ENCODE measurements at regions not wholly inside any gene's neighbourhood (a gene's known extent, or its start where the extent isn't known, plus 50 kb on each side); places are given as distances from the start of the nearest gene placed in this dataset.

- POLR2A ChIA-PET: no interaction called here
- CTCF ChIA-PET: no interaction called here
- Histone ChIP-seq H3K9me3 (ENCODE audit: control extremely low read depth in 1 of 3, control insufficient read depth in 2 of 3, insufficient read depth in 1 of 3, low read length in 2 of 3) (peaks cover 0 to 3% (median 0%) of the 10 kb centered on the region in 3 donors), H4K20me1 (ENCODE audit: control insufficient read depth, insufficient read depth, low read length, poor library complexity, severe bottlenecking) (no peaks in the 10 kb centered on the region), H3K4me3 (ENCODE audit: control extremely low read depth in 1 of 5, extremely low read depth in 1 of 5, insufficient read depth in 1 of 5, low read depth in 2 of 5, low read length in 4 of 5) (no peak overlapping the region), H2AFZ (ENCODE audit: insufficient read depth, low read depth, low read length, poor library complexity, severe bottlenecking) (no peak overlapping the region), H3K9ac (ENCODE audit: low read length) (no peak overlapping the region), H3K36me3 (replicated peaks in 1 of 2; ENCODE audit: control extremely low read depth in 1 of 2, control insufficient read depth in 1 of 2, extremely low read depth in 1 of 2, insufficient read depth in 2 of 2, low read length in 1 of 2) (no peaks in the 10 kb centered on the region), H3K79me2 (ENCODE audit: control insufficient read depth, insufficient read depth, low read length) (no peaks in the 10 kb centered on the region), H3K4me1 (ENCODE audit: control insufficient read depth in 2 of 2, insufficient read depth in 2 of 2, low read length in 2 of 2) (no peaks in the 10 kb centered on the region), H3K4me2 (replicated peaks; ENCODE audit: low read depth, low read length, poor library complexity, severe bottlenecking) (no peak overlapping the region), H3K27me3 (replicated peaks in 1 of 4; ENCODE audit: control extremely low read depth in 1 of 4, control insufficient read depth in 3 of 4, insufficient read depth in 4 of 4, low read length in 3 of 4) (no peaks in the 10 kb centered on the region), H3K27ac (ENCODE audit: low read length in 2 of 2) (no peak overlapping the region)
- TF ChIP-seq CTCF (IDR thresholded peaks at IDR 0.05): no peak
- no peak for TF ChIP-seq EZH2 (IDR thresholded peaks at IDR 0.05; ENCODE audit: borderline replicate concordance, insufficient read depth, low read depth, low read length, poor library complexity, severe bottlenecking)
- no CpG with 5 or more reads among the region's 5 CpGs for WGBS (ENCODE audit: insufficient coverage)
- no peak for DNase-seq
- Mint-ChIP-seq H3K4me1 (no peaks in the 10 kb centered on the region), H3K27me3 (no peaks in the 10 kb centered on the region), H3K27ac (no peak overlapping the region), H3K9me3 (ENCODE audit: insufficient read depth) (no peaks in the 10 kb centered on the region), H3K4me3 (no peak overlapping the region)
- ATAC-seq (ENCODE audit: low read depth): no peak
- intact Hi-C loops (cut with micrococcal nuclease): no loop called here
These were observed 660.9 kb upstream of the LMO3 start for GRCh38 chr12:17266856-17267255.

DNA sequence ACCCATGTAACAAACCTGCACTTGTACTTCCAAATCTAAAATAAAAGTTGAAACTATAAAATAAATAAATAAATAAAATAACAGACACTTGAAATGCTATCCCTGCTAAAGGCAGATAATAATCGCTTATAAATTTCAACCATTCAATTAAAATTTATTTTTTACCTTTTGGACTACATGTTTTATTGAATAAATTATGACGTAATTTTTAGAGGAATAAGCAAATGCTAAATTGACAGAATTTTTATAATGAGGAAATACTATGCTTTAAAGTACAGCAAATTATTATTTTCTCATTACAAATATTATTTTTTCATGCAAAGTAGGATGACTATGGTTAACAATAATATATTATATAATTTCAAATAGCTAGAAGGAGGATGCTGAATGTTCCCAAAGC is 658.6 kb upstream of the LMO3 start:
- no peak for ATAC-seq (ENCODE audit: low read depth)
- no peak overlapping the region for H3K4me2 ChIP-seq (replicated peaks; ENCODE audit: low read depth, low read length, poor library complexity, severe bottlenecking)
- POLR2A ChIA-PET: no interaction called here

More for the DNA sequence above, 658.6 kb upstream of the LMO3 start:
- H3K4me1 Mint-ChIP-seq: no peaks in the 10 kb centered on the region
- no peak overlapping the region for H3K4me3 Mint-ChIP-seq
- H2AFZ ChIP-seq (ENCODE audit: insufficient read depth, low read depth, low read length, poor library complexity, severe bottlenecking): no peak overlapping the region
- intact Hi-C loops (cut with micrococcal nuclease): no loop called here
- H3K36me3 ChIP-seq (replicated peaks in 1 of 2; ENCODE audit: control extremely low read depth in 1 of 2, control insufficient read depth in 1 of 2, extremely low read depth in 1 of 2, insufficient read depth in 2 of 2, low read length in 1 of 2): no peaks in the 10 kb centered on the region
- no peaks in the 10 kb centered on the region for H3K27me3 ChIP-seq (replicated peaks in 1 of 4; ENCODE audit: control extremely low read depth in 1 of 4, control insufficient read depth in 3 of 4, insufficient read depth in 4 of 4, low read length in 3 of 4)
- no peak overlapping the region for H3K4me3 ChIP-seq (ENCODE audit: control extremely low read depth in 1 of 5, extremely low read depth in 1 of 5, insufficient read depth in 1 of 5, low read depth in 2 of 5, low read length in 4 of 5)
- no CpG with 5 or more reads among the region's 2 CpGs for WGBS (ENCODE audit: insufficient coverage)
- H3K9ac ChIP-seq (ENCODE audit: low read length): no peak overlapping the region
- no peaks in the 10 kb centered on the region for H3K4me1 ChIP-seq (ENCODE audit: control insufficient read depth in 2 of 2, insufficient read depth in 2 of 2, low read length in 2 of 2)
- H3K9me3 Mint-ChIP-seq (ENCODE audit: insufficient read depth): no peaks in the 10 kb centered on the region
- no peaks in the 10 kb centered on the region for H4K20me1 ChIP-seq (ENCODE audit: control insufficient read depth, insufficient read depth, low read length, poor library complexity, severe bottlenecking)
- H3K9me3 ChIP-seq (ENCODE audit: control extremely low read depth in 1 of 3, control insufficient read depth in 2 of 3, insufficient read depth in 1 of 3, low read length in 2 of 3): peaks cover 0 to 3% (median 0%) of the 10 kb centered on the region in 3 donors
- CTCF ChIA-PET: no interaction called here
- DNase-seq: no peak
- H3K27ac Mint-ChIP-seq: no peak overlapping the region
- no peaks in the 10 kb centered on the region for H3K27me3 Mint-ChIP-seq
- no peak overlapping the region for H3K27ac ChIP-seq (ENCODE audit: low read length in 2 of 2)
- H3K79me2 ChIP-seq (ENCODE audit: control insufficient read depth, insufficient read depth, low read length): no peaks in the 10 kb centered on the region
- no peak for TF ChIP-seq EZH2 (IDR thresholded peaks at IDR 0.05; ENCODE audit: borderline replicate concordance, insufficient read depth, low read depth, low read length, poor library complexity, severe bottlenecking)
- no peak for TF ChIP-seq CTCF (IDR thresholded peaks at IDR 0.05)

Data from B cell (primary cell).